OCI-LY7 (cell line): ENCODE measurements at regions not wholly inside any gene's neighbourhood (a gene's known extent, or its start where the extent isn't known, plus 50 kb on each side); places are given as distances from the start of the nearest gene placed in this dataset.
"Not testable (repeated sequence)": the region's sequence is repeated elsewhere in the genome, so short reads cannot be mapped to it uniquely, and the experiment has no call there.

Experiments used
- CTCF ChIP-seq: fragments of 200-600 bp; sonication (generic); conservative IDR thresholded peaks from 2 replicates; pipeline ENCODE4 v1.5.1; 2014; ENCODE audit warnings: mild to moderate bottlenecking, antibody characterized with exemption, low read length, moderate library complexity, mixed read lengths
- EZH2phosphoT487 ChIP-seq: fragments of 200-600 bp; sonication (generic); IDR thresholded peaks from 2 replicates; pipeline ENCODE4 v1.6.1; 2018; ENCODE audit warnings: low read depth, borderline replicate concordance, mild to moderate bottlenecking, mixed run types, antibody characterized with exemption, low read length, moderate library complexity, mixed read lengths

- TF ChIP-seq CTCF, EZH2phosphoT487: not testable (repeated sequence)
These were observed 50.1 kb upstream of the ADGRL1 start for GRCh38 chr19:14255902-14256649.
